PC-9 (cell line): ENCODE measurements at regions not wholly inside any gene's neighbourhood (a gene's known extent, or its start where the extent isn't known, plus 50 kb on each side); places are given as distances from the start of the nearest gene placed in this dataset.
"Not testable (repeated sequence)": the region's sequence is repeated elsewhere in the genome, so short reads cannot be mapped to it uniquely, and the experiment has no call there.

Experiments used
- BruUV-seq: library from RNA; stranded (reverse); fragments of 400-500 nt; replicated peaks from 2 replicates; lab custom pipeline; 2021; lab: Mats Ljungman, UMichigan
- CTCF ChIA-PET: fragments of 300-600 bp; sonication (Branson Sonifier 250); formaldehyde crosslinking; loops from one replicate; lab custom pipeline; 2022; ENCODE audit warnings: antibody characterized with exemption; lab: Charles Lee
- POLR2A ChIA-PET: fragments of 300-600 bp; sonication (Branson Sonifier 250); formaldehyde crosslinking; loops from one replicate; lab custom pipeline; 2022; ENCODE audit warnings: antibody characterized with exemption; ENCODE audit not compliant: unreplicated experiment; lab: Charles Lee
- DNase-seq, 2 experiments: peaks; one replicate each; pipeline versions ENCODE4 v3.0.0 to v3.0.0-alpha.2; 2015 to 2022; ENCODE audit warnings: mixed read lengths in 1 of 2
- H2AFZ ChIP-seq: fragments of 200-600 bp; sonication (generic); 2 replicates; pipeline ENCODE4 v1.8.1; 2017; ENCODE audit warnings: antibody characterized with exemption
- H3F3A ChIP-seq: fragments of 200-600 bp; sonication (generic); 2 replicates; pipeline ENCODE4 v1.8.1; 2017; ENCODE audit warnings: antibody characterized with exemption, mild to moderate bottlenecking, low read depth; ENCODE audit not compliant: insufficient read depth
- H3K27ac ChIP-seq: fragments of 200-600 bp; sonication (generic); 2 replicates; pipeline ENCODE4 v1.6.1; 2016; ENCODE audit warnings: mixed run types
- H3K27me3 ChIP-seq: fragments of 200-600 bp; sonication (generic); 2 replicates; pipeline ENCODE4 v1.6.1; 2016; ENCODE audit warnings: low read depth, mixed run types; ENCODE audit not compliant: insufficient read depth
- H3K36me3 ChIP-seq: fragments of 200-600 bp; sonication (generic); 2 replicates; pipeline ENCODE4 v1.6.1; 2016; ENCODE audit warnings: low read depth, mixed run types
- H3K4me1 ChIP-seq: fragments of 200-600 bp; sonication (generic); replicated peaks from 2 replicates; pipeline ENCODE4 v1.6.1; 2016; ENCODE audit warnings: mixed run types; ENCODE audit not compliant: insufficient read depth
- H3K4me2 ChIP-seq: fragments of 200-600 bp; sonication (generic); 2 replicates; pipeline ENCODE4 v1.6.1; 2017; ENCODE audit warnings: mixed run types
- H3K4me3 ChIP-seq: fragments of 200-600 bp; sonication (generic); 2 replicates; pipeline ENCODE4 v1.6.1; 2016; ENCODE audit warnings: mixed run types
- H3K79me2 ChIP-seq: fragments of 200-600 bp; sonication (generic); 2 replicates; pipeline ENCODE4 v1.6.1; 2017; ENCODE audit warnings: low read depth, mixed run types
- H3K9me2 ChIP-seq: fragments of 200-600 bp; sonication (generic); 2 replicates; pipeline ENCODE4 v1.8.1; 2017; ENCODE audit warnings: mild to moderate bottlenecking; ENCODE audit not compliant: insufficient read depth
- H3K9me3 ChIP-seq: fragments of 200-600 bp; sonication (generic); 2 replicates; pipeline ENCODE4 v1.8.1; 2016; ENCODE audit warnings: low read depth; ENCODE audit not compliant: insufficient read depth
- H4K20me1 ChIP-seq: fragments of 200-600 bp; sonication (generic); 2 replicates; pipeline ENCODE4 v1.8.1; 2017; ENCODE audit not compliant: insufficient read depth
- EZH2 ChIP-seq: fragments of 200-600 bp; sonication (generic); IDR thresholded peaks from 2 replicates; pipeline ENCODE4 v1.8.0; 2017; ENCODE audit warnings: antibody characterized with exemption, low read depth
- intact Hi-C: fragments of 100-400 bp; cut with micrococcal nuclease; formaldehyde crosslinking; loops from one replicate; pipeline ENCODE4 v1.10.0; 2022; ENCODE audit not compliant: unreplicated experiment
- TF ChIP-seq, protein P1 (sequence below): fragments of 200-600 bp; sonication (generic); conservative IDR thresholded peaks from 2 replicates; pipeline ENCODE4 v1.6.1; 2017; ENCODE audit warnings: mixed run types, antibody characterized with exemption, mild to moderate bottlenecking, moderate library complexity

- no TSS peak for BruUV-seq
- Histone ChIP-seq H3K9me2 (no peaks in the 10 kb centered on the region), H3K4me3 (no peak overlapping the region), H3K4me2 (no peak overlapping the region), H3K4me1 (no peaks in the 10 kb centered on the region), H3K9me3 (no peaks in the 10 kb centered on the region), H3K27ac (no peak overlapping the region), H3K79me2 (no peaks in the 10 kb centered on the region), H3K36me3 (no peaks in the 10 kb centered on the region), H3F3A (no peaks in the 10 kb centered on the region), H3K27me3 (no peaks in the 10 kb centered on the region), H2AFZ (no peak overlapping the region), H4K20me1 (no peaks in the 10 kb centered on the region)
- POLR2A ChIA-PET = no interaction called here
- TF ChIP-seq EZH2 = no peak
- TF ChIP-seq, protein P1, sequence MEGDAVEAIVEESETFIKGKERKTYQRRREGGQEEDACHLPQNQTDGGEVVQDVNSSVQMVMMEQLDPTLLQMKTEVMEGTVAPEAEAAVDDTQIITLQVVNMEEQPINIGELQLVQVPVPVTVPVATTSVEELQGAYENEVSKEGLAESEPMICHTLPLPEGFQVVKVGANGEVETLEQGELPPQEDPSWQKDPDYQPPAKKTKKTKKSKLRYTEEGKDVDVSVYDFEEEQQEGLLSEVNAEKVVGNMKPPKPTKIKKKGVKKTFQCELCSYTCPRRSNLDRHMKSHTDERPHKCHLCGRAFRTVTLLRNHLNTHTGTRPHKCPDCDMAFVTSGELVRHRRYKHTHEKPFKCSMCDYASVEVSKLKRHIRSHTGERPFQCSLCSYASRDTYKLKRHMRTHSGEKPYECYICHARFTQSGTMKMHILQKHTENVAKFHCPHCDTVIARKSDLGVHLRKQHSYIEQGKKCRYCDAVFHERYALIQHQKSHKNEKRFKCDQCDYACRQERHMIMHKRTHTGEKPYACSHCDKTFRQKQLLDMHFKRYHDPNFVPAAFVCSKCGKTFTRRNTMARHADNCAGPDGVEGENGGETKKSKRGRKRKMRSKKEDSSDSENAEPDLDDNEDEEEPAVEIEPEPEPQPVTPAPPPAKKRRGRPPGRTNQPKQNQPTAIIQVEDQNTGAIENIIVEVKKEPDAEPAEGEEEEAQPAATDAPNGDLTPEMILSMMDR = no peak
- CTCF ChIA-PET = no interaction called here
- intact Hi-C loops = no loop called here
- no peak for DNase-seq
Measured at GRCh38 chr14:41423503-41423902, 183.2 kb upstream of the LRFN5 start.

GRCh38 chr14:41421308-41421707, 185.4 kb upstream of the LRFN5 start:
- H3F3A ChIP-seq, H3K36me3 ChIP-seq, POLR2A ChIA-PET, H2AFZ ChIP-seq, H3K9me3 ChIP-seq, DNase-seq, H3K79me2 ChIP-seq, BruUV-seq, CTCF ChIA-PET, H3K4me2 ChIP-seq, H3K4me1 ChIP-seq, H3K9me2 ChIP-seq, intact Hi-C loops, H3K27me3 ChIP-seq, H3K27ac ChIP-seq, H3K4me3 ChIP-seq, H4K20me1 ChIP-seq: not testable (repeated sequence)

- Histone ChIP-seq H3K4me3 (no peak overlapping the region), H3K36me3 (no peaks in the 10 kb centered on the region), H3K27me3 (no peaks in the 10 kb centered on the region), H3F3A (no peaks in the 10 kb centered on the region), H3K79me2 (no peaks in the 10 kb centered on the region), H4K20me1 (no peaks in the 10 kb centered on the region), H3K27ac (no peak overlapping the region), H3K9me3 (no peaks in the 10 kb centered on the region), H3K4me1 (no peaks in the 10 kb centered on the region), H3K9me2 (no peaks in the 10 kb centered on the region), H3K4me2 (no peak overlapping the region), H2AFZ (no peak overlapping the region)
- CTCF ChIA-PET = no interaction called here
- no peak for DNase-seq
- BruUV-seq = no TSS peak
- intact Hi-C loops = no loop called here
- POLR2A ChIA-PET = no interaction called here
- TF ChIP-seq EZH2 = no peak
Measured at GRCh38 chr14:41419709-41420108, 187.0 kb upstream of the LRFN5 start.

DNA sequence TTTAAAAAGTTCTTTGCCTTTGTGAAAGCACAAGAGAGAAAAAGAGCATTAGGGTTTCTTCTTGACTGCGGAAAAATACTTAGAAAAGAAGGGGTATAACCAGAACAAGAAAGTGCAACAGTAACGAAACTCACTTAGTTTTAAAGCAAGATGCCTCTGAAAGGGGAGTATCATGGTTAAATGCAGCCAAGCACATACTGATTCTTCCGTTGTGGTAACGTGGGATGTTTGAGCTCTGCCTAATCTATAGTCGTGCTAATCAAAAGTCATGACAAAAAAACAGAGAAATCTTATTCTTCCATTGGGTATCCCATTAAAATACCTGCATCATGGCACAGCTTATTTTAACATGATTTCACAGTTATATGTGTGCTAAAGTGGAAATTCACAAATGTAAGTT, 187.8 kb upstream of the LRFN5 start:
- H3F3A ChIP-seq = no peaks in the 10 kb centered on the region
- no TSS peak for BruUV-seq
- no peak overlapping the region for H2AFZ ChIP-seq
- H3K27me3 ChIP-seq = no peaks in the 10 kb centered on the region
- ChIA-PET POLR2A (no interaction called here), CTCF (no interaction called here)
- no peaks in the 10 kb centered on the region for H3K36me3 ChIP-seq
- no peak for TF ChIP-seq EZH2
- TF ChIP-seq, protein P1 = no peak
- H3K9me3 ChIP-seq = no peaks in the 10 kb centered on the region
- no peaks in the 10 kb centered on the region for H4K20me1 ChIP-seq
- H3K79me2 ChIP-seq = no peaks in the 10 kb centered on the region
- no peaks in the 10 kb centered on the region for H3K9me2 ChIP-seq
- no peak overlapping the region for H3K4me2 ChIP-seq
- H3K4me1 ChIP-seq = no peaks in the 10 kb centered on the region
- no peak overlapping the region for H3K27ac ChIP-seq
- DNase-seq = no peak
- H3K4me3 ChIP-seq = no peak overlapping the region
- intact Hi-C loops = no loop called here
